ENCODE measurements at regions not wholly inside any gene's neighbourhood (a gene's known extent, or its start where the extent isn't known, plus 50 kb on each side); places are given as distances from the start of the nearest gene placed in this dataset.

DNA sequence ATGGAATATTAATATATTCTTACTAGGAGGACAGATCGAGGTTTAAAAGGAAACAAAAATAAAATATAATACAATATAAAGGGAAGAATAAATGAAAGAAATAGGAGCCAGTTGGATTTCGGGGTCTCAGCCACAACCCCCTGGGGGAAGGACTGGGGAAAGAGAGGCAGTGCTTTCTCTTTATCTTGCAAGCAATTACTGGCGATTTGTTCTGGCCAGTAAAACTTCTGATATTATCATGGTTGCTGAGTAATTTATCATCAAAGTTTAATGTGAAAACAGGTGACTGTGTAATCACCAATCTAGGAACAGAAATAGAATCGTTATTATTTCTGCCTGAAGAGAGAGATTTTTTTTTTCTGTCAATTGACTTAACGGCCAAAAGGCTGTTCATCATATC lies 917.7 kb upstream of the CELF4 start:
- Histone ChIP-seq H3K27me3 (no peaks in the 10 kb centered on the region), H3K4me3 (no peak overlapping the region), H3K27ac (no peak overlapping the region), H3K9me3 (no peaks in the 10 kb centered on the region), H3K4me1 (no peaks in the 10 kb centered on the region), H3K36me3 (no peaks in the 10 kb centered on the region)
- no peak for DNase-seq (ENCODE audit: low spot score in 2 of 2)
- intact Hi-C loops (cut with DNase I; ENCODE audit: low total_unique reads): no loop called here
- TF ChIP-seq POLR2A (IDR thresholded peaks at IDR 0.05) (no peak), POLR2AphosphoS5 (IDR thresholded peaks at IDR 0.05) (no peak)
- TF ChIP-seq, protein P1, sequence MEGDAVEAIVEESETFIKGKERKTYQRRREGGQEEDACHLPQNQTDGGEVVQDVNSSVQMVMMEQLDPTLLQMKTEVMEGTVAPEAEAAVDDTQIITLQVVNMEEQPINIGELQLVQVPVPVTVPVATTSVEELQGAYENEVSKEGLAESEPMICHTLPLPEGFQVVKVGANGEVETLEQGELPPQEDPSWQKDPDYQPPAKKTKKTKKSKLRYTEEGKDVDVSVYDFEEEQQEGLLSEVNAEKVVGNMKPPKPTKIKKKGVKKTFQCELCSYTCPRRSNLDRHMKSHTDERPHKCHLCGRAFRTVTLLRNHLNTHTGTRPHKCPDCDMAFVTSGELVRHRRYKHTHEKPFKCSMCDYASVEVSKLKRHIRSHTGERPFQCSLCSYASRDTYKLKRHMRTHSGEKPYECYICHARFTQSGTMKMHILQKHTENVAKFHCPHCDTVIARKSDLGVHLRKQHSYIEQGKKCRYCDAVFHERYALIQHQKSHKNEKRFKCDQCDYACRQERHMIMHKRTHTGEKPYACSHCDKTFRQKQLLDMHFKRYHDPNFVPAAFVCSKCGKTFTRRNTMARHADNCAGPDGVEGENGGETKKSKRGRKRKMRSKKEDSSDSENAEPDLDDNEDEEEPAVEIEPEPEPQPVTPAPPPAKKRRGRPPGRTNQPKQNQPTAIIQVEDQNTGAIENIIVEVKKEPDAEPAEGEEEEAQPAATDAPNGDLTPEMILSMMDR (IDR thresholded peaks at IDR 0.05): no peak

GRCh38 chr18:38481576-38481975 lies 916.0 kb upstream of the CELF4 start:
- H3K4me3 ChIP-seq: no peak overlapping the region
- no peaks in the 10 kb centered on the region for H3K4me1 ChIP-seq
- intact Hi-C loops (cut with DNase I; ENCODE audit: low total_unique reads): no loop called here
- no peaks in the 10 kb centered on the region for H3K27me3 ChIP-seq
- no peaks in the 10 kb centered on the region for H3K36me3 ChIP-seq
- no peaks in the 10 kb centered on the region for H3K9me3 ChIP-seq
- no peak overlapping the region for H3K27ac ChIP-seq
- DNase-seq (ENCODE audit: low spot score in 2 of 2): no peak
- TF ChIP-seq, protein P1 (IDR thresholded peaks at IDR 0.05): no peak
- TF ChIP-seq POLR2AphosphoS5 (IDR thresholded peaks at IDR 0.05) (no peak), POLR2A (IDR thresholded peaks at IDR 0.05) (no peak)

- Histone ChIP-seq H3K27me3 (no peaks in the 10 kb centered on the region), H3K27ac (no peak overlapping the region), H3K36me3 (no peaks in the 10 kb centered on the region), H3K4me3 (no peak overlapping the region), H3K4me1 (no peaks in the 10 kb centered on the region), H3K9me3 (no peaks in the 10 kb centered on the region)
- intact Hi-C loops (cut with DNase I; ENCODE audit: low total_unique reads): no loop called here
- no peak for DNase-seq (ENCODE audit: low spot score in 2 of 2)
- TF ChIP-seq POLR2AphosphoS5 (IDR thresholded peaks at IDR 0.05) (no peak), POLR2A (IDR thresholded peaks at IDR 0.05) (no peak)
- TF ChIP-seq, protein P1 (IDR thresholded peaks at IDR 0.05): no peak
These were observed 910.1 kb upstream of the CELF4 start for GRCh38 chr18:38475686-38476085.

GRCh38 chr18:38473535-38473934 lies 907.9 kb upstream of the CELF4 start:
- Histone ChIP-seq H3K4me1 (no peaks in the 10 kb centered on the region), H3K27ac (no peak overlapping the region), H3K4me3 (no peak overlapping the region), H3K27me3 (no peaks in the 10 kb centered on the region), H3K36me3 (no peaks in the 10 kb centered on the region), H3K9me3 (no peaks in the 10 kb centered on the region)
- TF ChIP-seq, protein P1 (IDR thresholded peaks at IDR 0.05): no peak
- TF ChIP-seq POLR2A (IDR thresholded peaks at IDR 0.05) (no peak), POLR2AphosphoS5 (IDR thresholded peaks at IDR 0.05) (no peak)
- no peak for DNase-seq (ENCODE audit: low spot score in 2 of 2)
- intact Hi-C loops (cut with DNase I; ENCODE audit: low total_unique reads): no loop called here

GRCh38 chr18:38470421-38470820 lies 904.8 kb upstream of the CELF4 start:
- Histone ChIP-seq H3K36me3 (no peaks in the 10 kb centered on the region), H3K4me1 (no peaks in the 10 kb centered on the region), H3K4me3 (no peak overlapping the region), H3K27ac (no peak overlapping the region), H3K27me3 (no peaks in the 10 kb centered on the region), H3K9me3 (no peaks in the 10 kb centered on the region)
- DNase-seq (ENCODE audit: low spot score in 2 of 2): no peak
- TF ChIP-seq, protein P1 (IDR thresholded peaks at IDR 0.05): no peak
- TF ChIP-seq POLR2A (IDR thresholded peaks at IDR 0.05): no peak
- TF ChIP-seq POLR2AphosphoS5 (IDR thresholded peaks at IDR 0.05): no peak
- intact Hi-C loops (cut with DNase I; ENCODE audit: low total_unique reads): no loop called here
